NCI-H2196 (cell line): ENCODE measurements at regions not wholly inside any gene's neighbourhood (a gene's known extent, or its start where the extent isn't known, plus 50 kb on each side); places are given as distances from the start of the nearest gene placed in this dataset.
A peak's percentile ranks its signal among the peaks of the same experiment; 100 is the strongest.
"Not testable (repeated sequence)": the region's sequence is repeated elsewhere in the genome, so short reads cannot be mapped to it uniquely, and the experiment has no call there.

Source experiments
- DNase-seq: peaks from one replicate; lab custom pipeline; 2025; ENCODE audit not compliant: unreplicated experiment; lab: John Stamatoyannopoulos, UW

- DNase-seq = no peak
These were observed 402.6 kb upstream of the NFIA start for GRCh38 chr1:60679524-60680375.

- DNase-seq = no peak
These were observed 403.6 kb upstream of the NFIA start for GRCh38 chr1:60678802-60679201.

GRCh38 chr1:60678391-60678790 is 404.0 kb upstream of the NFIA start:
- DNase-seq = no peak

GRCh38 chr1:60672449-60672848 is 409.9 kb upstream of the NFIA start:
- no peak for DNase-seq

GRCh38 chr1:60670302-60670701 is 412.1 kb upstream of the NFIA start:
- DNase-seq = no peak

GRCh38 chr1:60668585-60668984 is 413.8 kb upstream of the NFIA start:
- no peak for DNase-seq

GRCh38 chr1:60665311-60665710 is 417.1 kb upstream of the NFIA start:
- DNase-seq = no peak

GRCh38 chr1:60664086-60664625 is 418.2 kb upstream of the NFIA start:
- DNase-seq = no peak

- DNase-seq = no peak
These were observed 419.8 kb upstream of the NFIA start for GRCh38 chr1:60662486-60663044.

GRCh38 chr1:60657926-60658325 is 424.4 kb upstream of the NFIA start:
- DNase-seq = no peak

GRCh38 chr1:60655679-60656355 is 426.5 kb upstream of the NFIA start:
- DNase-seq = no peak

GRCh38 chr1:60640033-60640551 is 442.3 kb upstream of the NFIA start:
- not testable (repeated sequence) for DNase-seq

- no peak for DNase-seq
These were observed 443.1 kb upstream of the NFIA start for GRCh38 chr1:60639287-60639686.

GRCh38 chr1:60637651-60638050 is 444.7 kb upstream of the NFIA start:
- peak; percentile 20 for DNase-seq

- no peak for DNase-seq
These were observed 445.4 kb upstream of the NFIA start for GRCh38 chr1:60636946-60637345.

GRCh38 chr1:60634106-60634505 is 448.3 kb upstream of the NFIA start:
- DNase-seq = no peak

GRCh38 chr1:60622486-60622885 is 459.9 kb upstream of the NFIA start:
- no peak for DNase-seq

- no peak for DNase-seq
These were observed 461.0 kb upstream of the NFIA start for GRCh38 chr1:60621368-60621851.

- DNase-seq = no peak
These were observed 462.3 kb upstream of the NFIA start for GRCh38 chr1:60620087-60620486.

- DNase-seq = no peak
These were observed 462.8 kb upstream of the NFIA start for GRCh38 chr1:60619581-60619980.

GRCh38 chr1:60615666-60616065 is 466.7 kb upstream of the NFIA start:
- no peak for DNase-seq
